ENCODE measurements at regions not wholly inside any gene's neighbourhood (a gene's known extent, or its start where the extent isn't known, plus 50 kb on each side); places are given as distances from the start of the nearest gene placed in this dataset.

DNA sequence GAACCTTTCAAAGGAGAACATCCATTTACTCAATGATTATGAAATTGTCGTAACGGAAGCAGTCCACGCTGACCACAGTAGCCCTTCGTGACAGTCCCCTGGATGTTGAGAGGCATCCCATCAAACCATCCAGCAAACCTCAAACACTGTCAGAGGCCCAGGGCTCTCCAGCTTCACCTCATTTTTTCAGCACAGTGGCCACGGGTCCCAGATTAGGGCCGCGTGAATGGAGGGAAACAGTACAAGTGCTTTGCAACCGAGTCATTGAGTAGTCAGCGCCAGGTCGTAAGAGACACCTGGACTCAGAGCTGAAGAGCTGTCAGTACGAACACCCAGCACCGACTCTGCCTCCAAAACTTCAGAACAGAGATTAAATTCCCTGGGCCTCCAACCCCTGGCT lies 552.5 kb upstream of the SALL3 start:
- TF ChIP-seq, protein P1, sequence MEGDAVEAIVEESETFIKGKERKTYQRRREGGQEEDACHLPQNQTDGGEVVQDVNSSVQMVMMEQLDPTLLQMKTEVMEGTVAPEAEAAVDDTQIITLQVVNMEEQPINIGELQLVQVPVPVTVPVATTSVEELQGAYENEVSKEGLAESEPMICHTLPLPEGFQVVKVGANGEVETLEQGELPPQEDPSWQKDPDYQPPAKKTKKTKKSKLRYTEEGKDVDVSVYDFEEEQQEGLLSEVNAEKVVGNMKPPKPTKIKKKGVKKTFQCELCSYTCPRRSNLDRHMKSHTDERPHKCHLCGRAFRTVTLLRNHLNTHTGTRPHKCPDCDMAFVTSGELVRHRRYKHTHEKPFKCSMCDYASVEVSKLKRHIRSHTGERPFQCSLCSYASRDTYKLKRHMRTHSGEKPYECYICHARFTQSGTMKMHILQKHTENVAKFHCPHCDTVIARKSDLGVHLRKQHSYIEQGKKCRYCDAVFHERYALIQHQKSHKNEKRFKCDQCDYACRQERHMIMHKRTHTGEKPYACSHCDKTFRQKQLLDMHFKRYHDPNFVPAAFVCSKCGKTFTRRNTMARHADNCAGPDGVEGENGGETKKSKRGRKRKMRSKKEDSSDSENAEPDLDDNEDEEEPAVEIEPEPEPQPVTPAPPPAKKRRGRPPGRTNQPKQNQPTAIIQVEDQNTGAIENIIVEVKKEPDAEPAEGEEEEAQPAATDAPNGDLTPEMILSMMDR (IDR thresholded peaks at IDR 0.05; ENCODE audit: unreplicated experiment): no peak
- no peaks in the 10 kb centered on the region for H3K4me1 Mint-ChIP-seq (ENCODE audit: low read depth)

DNA sequence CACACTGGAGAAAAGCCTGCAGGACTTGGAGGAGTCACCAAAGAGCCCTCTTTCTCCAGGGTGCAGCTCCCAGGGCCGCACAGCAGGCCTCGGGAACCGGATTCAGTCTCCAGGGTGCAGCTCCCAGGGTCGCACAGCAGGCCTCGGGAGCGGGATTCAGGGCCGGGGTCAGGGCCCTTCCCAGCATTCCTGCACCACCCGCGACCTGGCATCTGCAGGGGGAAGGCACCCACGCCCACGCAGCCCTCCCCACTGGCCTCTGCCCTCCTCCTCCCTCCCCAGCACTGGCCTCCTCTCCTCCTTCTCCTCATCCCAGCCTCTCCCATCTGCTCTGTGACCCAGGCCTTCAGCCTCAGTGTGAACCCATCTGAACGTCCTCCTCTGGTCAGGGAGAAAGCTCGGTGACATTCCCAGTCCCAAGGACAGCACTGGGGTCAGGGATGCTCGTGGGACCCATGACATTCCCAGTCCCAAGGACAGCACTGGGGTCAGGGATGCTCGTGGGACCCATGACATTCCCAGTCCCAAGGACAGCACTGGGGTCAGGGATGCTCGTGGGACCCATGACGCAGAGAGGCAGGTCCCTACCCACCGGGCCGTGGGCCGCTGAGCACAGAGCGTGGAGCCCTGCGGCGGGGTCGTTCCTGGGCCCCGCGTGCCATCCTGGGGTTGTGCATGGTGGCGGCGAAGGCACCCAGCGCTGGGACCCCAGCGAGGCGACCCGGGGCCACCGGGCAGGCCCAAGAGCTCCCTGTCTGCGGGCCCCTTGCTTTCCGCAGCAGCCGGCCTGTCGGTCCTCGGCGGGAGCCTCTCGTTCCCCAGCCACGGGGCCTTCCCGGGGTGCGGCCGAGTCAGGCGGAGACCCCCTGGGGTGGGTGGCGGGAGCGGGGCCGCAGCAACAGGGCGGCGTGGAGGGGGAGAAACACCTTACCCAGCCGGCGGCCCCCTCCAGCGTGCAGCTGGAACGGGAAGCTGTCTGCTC lies 550.2 kb upstream of the SALL3 start:
- TF ChIP-seq, protein P1 (IDR thresholded peaks at IDR 0.05; ENCODE audit: unreplicated experiment): no peak
- peaks cover 9% of the 10 kb centered on the region for H3K27me3 Mint-ChIP-seq
- no peaks in the 10 kb centered on the region for H3K36me3 Mint-ChIP-seq (ENCODE audit: insufficient read depth)
- H3K4me1 Mint-ChIP-seq (ENCODE audit: low read depth): no peaks in the 10 kb centered on the region
- H3K27ac Mint-ChIP-seq: no peak overlapping the region
- H3K4me3 Mint-ChIP-seq (ENCODE audit: low read depth): no peak overlapping the region
- DNase-seq (ENCODE audit: low spot score, unreplicated experiment): no peak
- H3K9me3 Mint-ChIP-seq (ENCODE audit: low read depth): no peaks in the 10 kb centered on the region

More for the DNA sequence above, 552.5 kb upstream of the SALL3 start:
- no peak overlapping the region for H3K4me3 Mint-ChIP-seq (ENCODE audit: low read depth)
- H3K36me3 Mint-ChIP-seq (ENCODE audit: insufficient read depth): no peaks in the 10 kb centered on the region
- DNase-seq (ENCODE audit: low spot score, unreplicated experiment): no peak
- no peaks in the 10 kb centered on the region for H3K9me3 Mint-ChIP-seq (ENCODE audit: low read depth)
- H3K27ac Mint-ChIP-seq: no peak overlapping the region
- peaks cover 14% of the 10 kb centered on the region for H3K27me3 Mint-ChIP-seq

DNA sequence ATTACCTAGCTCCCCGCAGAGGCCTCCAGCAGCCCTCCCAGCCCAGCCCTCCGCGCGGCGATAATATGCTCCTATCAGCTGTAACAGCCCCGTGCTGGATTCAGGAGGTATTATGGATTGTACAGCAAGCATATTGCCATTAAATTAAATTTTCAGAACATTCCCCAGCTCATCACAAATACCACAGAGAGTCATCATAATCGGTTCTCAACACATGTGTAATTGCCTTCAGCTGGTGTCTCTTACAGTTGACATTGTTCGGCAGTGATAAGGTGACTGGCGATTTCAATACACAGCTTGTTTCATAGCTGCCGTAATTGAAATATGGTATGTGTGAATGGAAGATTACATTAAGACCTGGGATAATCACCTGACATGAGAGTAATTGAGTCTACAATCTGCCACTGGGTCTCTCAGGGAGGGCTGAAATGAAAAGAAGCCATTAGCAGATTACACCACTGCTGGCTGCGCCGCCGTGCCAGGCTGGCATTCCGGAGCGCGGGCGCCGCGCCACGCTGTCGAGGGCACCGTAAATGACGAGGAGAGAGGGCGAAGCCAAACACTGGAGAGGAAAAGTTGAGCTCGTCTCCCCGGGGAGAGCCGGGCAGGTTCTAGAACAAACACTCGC lies 549.4 kb upstream of the SALL3 start:
- no peak for DNase-seq (ENCODE audit: low spot score, unreplicated experiment)
- H3K36me3 Mint-ChIP-seq (ENCODE audit: insufficient read depth): no peaks in the 10 kb centered on the region
- H3K9me3 Mint-ChIP-seq (ENCODE audit: low read depth): no peaks in the 10 kb centered on the region
- no peak overlapping the region for H3K27ac Mint-ChIP-seq
- no peak overlapping the region for H3K4me3 Mint-ChIP-seq (ENCODE audit: low read depth)
- H3K4me1 Mint-ChIP-seq (ENCODE audit: low read depth): no peaks in the 10 kb centered on the region
- TF ChIP-seq, protein P1 (IDR thresholded peaks at IDR 0.05; ENCODE audit: unreplicated experiment): no peak
- H3K27me3 Mint-ChIP-seq: peaks cover 6% of the 10 kb centered on the region

DNA sequence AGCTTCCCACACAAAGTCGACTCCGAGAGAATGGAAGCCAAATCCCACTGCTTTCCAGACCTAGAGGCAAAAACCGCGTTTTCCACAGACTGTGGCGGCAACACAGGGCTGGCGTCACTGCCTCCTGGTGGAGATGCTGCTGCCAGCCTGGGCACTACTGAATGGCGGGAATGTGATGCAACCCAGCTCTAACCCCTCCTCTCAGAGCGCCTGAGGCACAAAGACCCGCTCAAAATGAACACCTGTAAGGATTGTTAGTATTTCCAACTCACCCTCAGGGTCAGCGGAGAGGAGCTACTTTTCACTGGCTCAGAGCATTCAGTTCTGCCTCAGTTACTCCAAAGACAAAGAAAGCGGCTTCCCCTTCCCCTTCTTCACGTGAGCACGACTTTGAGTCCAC lies 548.0 kb upstream of the SALL3 start:
- TF ChIP-seq, protein P1 (IDR thresholded peaks at IDR 0.05; ENCODE audit: unreplicated experiment): peak; percentile 24
- DNase-seq (ENCODE audit: low spot score, unreplicated experiment): no peak
- peaks cover 6% of the 10 kb centered on the region for H3K27me3 Mint-ChIP-seq

DNA sequence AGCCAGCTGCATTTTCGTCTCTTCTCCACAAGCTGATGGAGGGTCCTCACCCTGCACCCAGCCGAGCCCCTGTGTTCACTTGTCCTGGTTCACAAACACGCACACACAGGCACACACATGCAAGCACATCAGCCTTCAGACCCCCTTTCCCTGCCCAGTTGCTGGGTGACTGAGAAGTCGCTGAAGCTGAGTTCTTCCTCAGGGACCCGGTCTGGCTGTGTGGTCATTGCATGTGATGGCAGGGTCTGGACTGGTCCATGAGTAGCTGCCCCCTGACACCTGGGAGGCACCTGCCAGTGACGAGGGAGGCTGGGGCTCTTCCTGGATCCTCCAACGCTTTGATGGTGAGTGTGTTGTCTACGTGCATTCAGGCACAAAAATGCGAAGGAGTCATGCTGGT lies 546.1 kb upstream of the SALL3 start:
- Mint-ChIP-seq H3K4me3 (ENCODE audit: low read depth) (no peak overlapping the region), H3K27ac (no peak overlapping the region), H3K4me1 (ENCODE audit: low read depth) (no peaks in the 10 kb centered on the region), H3K9me3 (ENCODE audit: low read depth) (no peaks in the 10 kb centered on the region), H3K27me3 (peaks cover 6% of the 10 kb centered on the region), H3K36me3 (ENCODE audit: insufficient read depth) (no peaks in the 10 kb centered on the region)
- TF ChIP-seq, protein P1 (IDR thresholded peaks at IDR 0.05; ENCODE audit: unreplicated experiment): no peak
- no peak for DNase-seq (ENCODE audit: low spot score, unreplicated experiment)

More for the DNA sequence above, 548.0 kb upstream of the SALL3 start:
- H3K4me1 Mint-ChIP-seq (ENCODE audit: low read depth): no peaks in the 10 kb centered on the region
- H3K36me3 Mint-ChIP-seq (ENCODE audit: insufficient read depth): no peaks in the 10 kb centered on the region
- H3K27ac Mint-ChIP-seq: no peak overlapping the region
- H3K9me3 Mint-ChIP-seq (ENCODE audit: low read depth): no peaks in the 10 kb centered on the region
- H3K4me3 Mint-ChIP-seq (ENCODE audit: low read depth): no peak overlapping the region
